Neural progenitor cell (in vitro differentiated cells): ENCODE measurements at regions not wholly inside any gene's neighbourhood (a gene's known extent, or its start where the extent isn't known, plus 50 kb on each side); places are given as distances from the start of the nearest gene placed in this dataset.

Experiments
- CTCF ChIP-seq: fragments of 200-600 bp; sonication (generic); IDR thresholded peaks from 2 replicates; pipeline ENCODE4 v1.5.1; 2017; ENCODE audit warnings: antibody characterized with exemption, mild to moderate bottlenecking
- EZH2 ChIP-seq: fragments of 200-600 bp; sonication (generic); IDR thresholded peaks from 2 replicates; pipeline ENCODE4 v1.6.1; 2017; ENCODE audit warnings: antibody characterized with exemption, mild to moderate bottlenecking, moderate library complexity
- EZH2phosphoT487 ChIP-seq: fragments of 200-600 bp; sonication (generic); IDR thresholded peaks from 2 replicates; pipeline ENCODE4 v1.6.1; 2017; ENCODE audit warnings: antibody characterized with exemption

GRCh38 chr17:34130544-34130943 lies 124.5 kb upstream of the CCL2 start:
- TF ChIP-seq EZH2 = no peak
- TF ChIP-seq CTCF = no peak
- TF ChIP-seq EZH2phosphoT487 = no peak
